ENCODE measurements at regions not wholly inside any gene's neighbourhood (a gene's known extent, or its start where the extent isn't known, plus 50 kb on each side); places are given as distances from the start of the nearest gene placed in this dataset.

DNA sequence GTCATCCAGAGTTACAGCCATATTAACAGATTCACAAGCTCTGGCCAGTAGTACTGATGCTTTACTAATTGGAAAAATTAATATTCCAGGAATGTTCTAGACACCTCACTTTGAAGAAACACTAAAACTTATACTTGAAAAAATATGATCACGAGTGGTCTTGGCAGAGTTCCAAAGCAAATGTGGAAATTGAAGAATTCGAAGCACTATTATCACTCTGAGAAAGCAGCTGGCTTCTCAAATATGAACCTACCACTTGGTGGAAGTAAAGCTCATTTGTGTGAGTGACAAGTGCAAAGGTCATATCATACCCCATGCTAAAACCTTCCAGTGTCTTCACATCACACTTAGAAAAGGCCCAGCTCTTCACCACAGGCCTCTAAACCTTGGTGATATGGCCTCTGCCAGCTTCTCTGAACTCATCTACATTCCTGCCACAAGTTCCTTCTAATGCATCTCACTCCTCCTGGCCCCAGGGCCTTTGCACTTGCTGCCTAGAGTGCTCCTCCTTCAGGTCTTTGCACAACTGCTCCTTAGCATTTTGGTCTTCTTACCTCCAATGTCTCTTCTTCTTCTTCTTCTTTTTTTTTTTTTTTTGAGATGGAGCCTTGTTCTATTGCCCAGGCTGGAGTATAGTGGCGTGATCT lies 175.7 kb upstream of the SMIM23 start:
- Histone ChIP-seq H3K4me3 (ENCODE audit: low read length in 3 of 3) (no peak overlapping the region), H3K9ac (ENCODE audit: low read depth in 1 of 3, low read length in 3 of 3) (no peak overlapping the region), H3K27me3 (ENCODE audit: control insufficient read depth in 3 of 3, insufficient read depth in 3 of 3, low read length in 3 of 3) (peaks cover 8 to 19% (median 15%) of the 10 kb centered on the region in 3 donors), H3K9me3 (ENCODE audit: control insufficient read depth in 3 of 3, low read length in 3 of 3) (peaks cover 0 to 4% (median 0%) of the 10 kb centered on the region in 3 donors), H3K4me1 (ENCODE audit: control insufficient read depth in 3 of 3, insufficient read depth in 3 of 3, low read length in 3 of 3) (no peaks in the 10 kb centered on the region), H3K27ac (ENCODE audit: low read depth, low read length) (no peak overlapping the region), H3K36me3 (ENCODE audit: control insufficient read depth in 3 of 3, insufficient read depth in 3 of 3, low read length in 3 of 3) (no peaks in the 10 kb centered on the region)

DNA sequence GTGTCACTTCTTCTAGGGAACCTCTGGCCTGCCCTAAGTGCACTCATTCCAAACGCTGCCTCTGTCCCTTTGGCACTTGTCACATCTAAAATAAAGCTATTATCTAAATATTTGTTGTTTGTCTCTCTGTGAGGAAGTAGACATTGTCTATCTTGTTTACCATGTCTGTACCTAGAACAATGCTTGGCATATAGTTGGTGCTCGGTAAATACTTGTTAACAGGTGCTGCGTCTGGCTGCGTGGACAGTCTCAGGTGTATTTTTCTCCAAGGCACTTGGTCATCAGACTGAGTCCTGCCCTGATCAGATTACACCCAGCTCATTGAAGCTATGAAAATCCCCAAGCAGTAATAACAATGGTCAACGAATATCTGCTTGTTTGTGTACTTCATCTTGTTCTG lies 174.9 kb upstream of the SMIM23 start:
- no peaks in the 10 kb centered on the region for H3K36me3 ChIP-seq (ENCODE audit: control insufficient read depth in 3 of 3, insufficient read depth in 3 of 3, low read length in 3 of 3)
- H3K27me3 ChIP-seq (ENCODE audit: control insufficient read depth in 3 of 3, insufficient read depth in 3 of 3, low read length in 3 of 3) = peaks cover 16 to 25% (median 23%) of the 10 kb centered on the region in 3 donors
- no peak overlapping the region for H3K9ac ChIP-seq (ENCODE audit: low read depth in 1 of 3, low read length in 3 of 3)
- no peaks in the 10 kb centered on the region for H3K4me1 ChIP-seq (ENCODE audit: control insufficient read depth in 3 of 3, insufficient read depth in 3 of 3, low read length in 3 of 3)
- no peak overlapping the region for H3K4me3 ChIP-seq (ENCODE audit: low read length in 3 of 3)
- no peak overlapping the region for H3K27ac ChIP-seq (ENCODE audit: low read depth, low read length)
- H3K9me3 ChIP-seq (ENCODE audit: control insufficient read depth in 3 of 3, low read length in 3 of 3) = peaks cover 0 to 4% (median 0%) of the 10 kb centered on the region in 3 donors

DNA sequence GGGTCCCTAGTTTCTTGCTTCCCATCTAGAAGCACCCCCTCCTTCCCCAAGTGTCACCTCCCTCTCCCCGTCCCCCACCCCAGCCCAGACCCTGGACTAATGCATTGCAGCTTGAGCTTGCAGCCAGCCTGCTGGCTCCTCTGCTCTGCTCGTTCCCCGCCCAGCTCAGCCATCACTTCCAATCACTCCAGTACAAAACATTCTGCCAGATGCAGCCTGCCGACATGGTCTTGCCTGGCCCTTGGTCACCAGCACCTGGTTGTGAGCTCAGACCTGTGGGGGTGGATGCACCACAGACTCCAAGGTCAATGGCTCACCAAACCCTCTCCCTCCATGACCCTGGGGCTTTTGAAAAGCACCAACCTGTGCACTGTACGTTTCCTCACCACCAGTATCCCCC lies 172.9 kb upstream of the SMIM23 start:
- Histone ChIP-seq H3K27ac (ENCODE audit: low read depth, low read length) (no peak overlapping the region), H3K36me3 (ENCODE audit: control insufficient read depth in 3 of 3, insufficient read depth in 3 of 3, low read length in 3 of 3) (no peaks in the 10 kb centered on the region), H3K9ac (ENCODE audit: low read depth in 1 of 3, low read length in 3 of 3) (no peak overlapping the region), H3K4me3 (ENCODE audit: low read length in 3 of 3) (no peak overlapping the region), H3K9me3 (ENCODE audit: control insufficient read depth in 3 of 3, low read length in 3 of 3) (peaks cover 0 to 4% (median 0%) of the 10 kb centered on the region in 3 donors), H3K27me3 (ENCODE audit: control insufficient read depth in 3 of 3, insufficient read depth in 3 of 3, low read length in 3 of 3) (peaks cover 24 to 38% (median 37%) of the 10 kb centered on the region in 3 donors), H3K4me1 (ENCODE audit: control insufficient read depth in 3 of 3, insufficient read depth in 3 of 3, low read length in 3 of 3) (no peaks in the 10 kb centered on the region)

DNA sequence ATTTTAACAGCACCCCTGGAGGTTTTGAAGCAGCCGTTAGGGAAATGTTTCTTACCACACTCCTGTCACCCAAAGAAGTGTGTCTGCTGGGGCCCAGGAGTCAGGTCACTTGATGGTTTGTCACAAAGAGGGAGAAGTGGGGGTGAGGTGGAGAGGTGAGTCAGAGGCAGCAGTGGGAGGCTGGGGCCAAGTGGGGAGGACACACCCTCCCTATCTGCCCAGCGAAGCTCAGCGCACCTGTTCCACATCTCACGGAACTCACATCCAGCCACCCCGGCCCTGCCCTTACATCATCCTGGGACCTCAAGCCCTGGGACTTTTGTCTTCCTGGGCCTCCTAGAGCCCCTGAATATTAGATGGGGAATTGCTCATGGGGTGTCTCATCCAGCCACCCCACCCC lies 171.1 kb upstream of the SMIM23 start:
- Histone ChIP-seq H3K9me3 (ENCODE audit: control insufficient read depth in 3 of 3, low read length in 3 of 3) (peaks cover 0 to 2% (median 0%) of the 10 kb centered on the region in 3 donors), H3K4me3 (ENCODE audit: low read length in 3 of 3) (no peak overlapping the region), H3K36me3 (ENCODE audit: control insufficient read depth in 3 of 3, insufficient read depth in 3 of 3, low read length in 3 of 3) (no peaks in the 10 kb centered on the region), H3K9ac (ENCODE audit: low read depth in 1 of 3, low read length in 3 of 3) (no peak overlapping the region), H3K27me3 (ENCODE audit: control insufficient read depth in 3 of 3, insufficient read depth in 3 of 3, low read length in 3 of 3) (peaks cover 24 to 40% (median 32%) of the 10 kb centered on the region in 3 donors), H3K27ac (ENCODE audit: low read depth, low read length) (no peak overlapping the region), H3K4me1 (ENCODE audit: control insufficient read depth in 3 of 3, insufficient read depth in 3 of 3, low read length in 3 of 3) (no peaks in the 10 kb centered on the region)

DNA sequence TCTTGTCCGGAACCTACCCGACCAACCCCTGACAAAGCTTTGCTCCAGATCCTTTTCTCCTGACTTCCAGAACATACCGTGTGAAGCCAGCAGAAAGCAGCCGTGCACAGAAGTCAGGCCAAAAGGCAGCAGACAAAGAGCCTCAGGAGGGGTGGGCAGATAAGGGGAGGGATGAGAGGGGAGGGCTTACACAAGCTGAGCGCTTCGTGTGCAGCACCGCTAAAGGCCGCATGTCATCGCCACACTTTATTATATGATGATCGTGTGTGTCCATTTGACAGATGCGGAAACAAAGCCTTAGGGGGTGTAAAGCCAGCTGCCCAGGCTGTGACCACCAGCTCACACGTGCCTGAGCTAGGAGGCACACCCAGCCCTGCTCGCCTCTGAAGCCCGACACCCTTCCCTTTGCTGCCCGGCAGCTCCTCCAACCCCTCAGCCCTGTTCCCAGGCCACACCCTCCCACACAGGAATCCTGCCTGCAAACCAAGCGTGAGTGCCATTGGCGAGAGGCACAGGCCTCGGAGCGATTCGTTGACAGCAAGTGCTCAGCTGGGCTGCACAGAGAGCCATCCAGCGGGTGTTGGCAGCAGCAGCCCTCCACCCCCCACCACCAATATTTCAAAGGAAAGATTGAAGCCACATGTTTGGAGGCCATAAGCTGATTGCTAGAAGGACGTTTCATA lies 170.5 kb upstream of the SMIM23 start:
- H3K9ac ChIP-seq (ENCODE audit: low read depth in 1 of 3, low read length in 3 of 3) = no peak overlapping the region
- no peak overlapping the region for H3K27ac ChIP-seq (ENCODE audit: low read depth, low read length)
- no peaks in the 10 kb centered on the region for H3K4me1 ChIP-seq (ENCODE audit: control insufficient read depth in 3 of 3, insufficient read depth in 3 of 3, low read length in 3 of 3)
- H3K27me3 ChIP-seq (ENCODE audit: control insufficient read depth in 3 of 3, insufficient read depth in 3 of 3, low read length in 3 of 3) = peaks cover 24 to 40% (median 34%) of the 10 kb centered on the region in 3 donors
- H3K4me3 ChIP-seq (ENCODE audit: low read length in 3 of 3) = no peak overlapping the region
- H3K9me3 ChIP-seq (ENCODE audit: control insufficient read depth in 3 of 3, low read length in 3 of 3) = peaks cover 0 to 2% (median 0%) of the 10 kb centered on the region in 3 donors
- H3K36me3 ChIP-seq (ENCODE audit: control insufficient read depth in 3 of 3, insufficient read depth in 3 of 3, low read length in 3 of 3) = no peaks in the 10 kb centered on the region

DNA sequence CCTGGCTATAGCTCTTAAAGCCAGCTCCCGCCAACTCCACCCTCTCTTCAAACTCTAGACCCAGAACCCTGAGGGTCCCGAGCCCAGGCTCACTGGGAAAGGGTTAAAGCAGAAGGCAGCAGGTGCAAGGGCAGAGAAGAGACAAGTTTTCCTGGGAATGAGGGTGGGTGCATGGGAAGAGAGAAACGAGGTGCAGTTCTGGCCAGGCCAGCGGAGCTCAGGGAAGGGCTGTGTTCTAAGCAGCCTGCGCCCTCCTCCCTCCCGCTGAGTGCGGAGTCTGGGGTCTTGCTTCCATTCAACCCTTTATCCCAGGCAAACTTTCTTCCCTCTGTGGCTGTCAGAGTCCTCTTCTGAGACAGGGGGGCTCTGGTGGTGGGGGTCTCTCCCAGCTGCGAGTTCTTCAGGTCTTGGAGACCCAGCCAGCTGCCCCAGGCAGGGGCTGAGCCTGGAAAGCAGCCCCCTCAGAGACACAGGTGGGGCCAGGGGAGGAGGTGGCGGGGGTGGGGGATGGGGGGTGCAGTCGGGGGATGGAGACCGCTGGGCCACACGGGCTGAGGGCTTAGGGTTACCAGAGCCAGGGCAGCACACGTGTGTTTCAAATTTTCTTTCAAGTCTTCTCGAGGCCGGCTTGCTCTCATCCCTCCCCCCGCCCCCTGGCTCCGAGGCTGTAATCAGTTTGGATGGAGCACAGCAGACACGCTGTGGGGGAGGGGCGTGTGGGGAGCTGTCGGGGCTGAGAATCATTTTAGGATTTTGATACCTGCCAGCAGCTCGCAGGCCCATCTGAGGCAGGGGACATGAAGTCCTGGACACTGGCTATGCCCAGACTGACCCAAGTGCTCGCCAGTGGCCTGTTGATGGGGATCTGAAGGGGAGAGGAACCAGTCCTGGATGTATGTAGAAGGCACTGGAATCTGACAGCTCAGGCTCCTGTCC lies 169.6 kb upstream of the SMIM23 start:
- H3K4me3 ChIP-seq (ENCODE audit: low read length in 3 of 3) = no peak overlapping the region
- no peaks in the 10 kb centered on the region for H3K36me3 ChIP-seq (ENCODE audit: control insufficient read depth in 3 of 3, insufficient read depth in 3 of 3, low read length in 3 of 3)
- H3K9me3 ChIP-seq (ENCODE audit: control insufficient read depth in 3 of 3, low read length in 3 of 3) = peaks cover 0 to 2% (median 0%) of the 10 kb centered on the region in 3 donors
- peaks cover 24 to 40% (median 34%) of the 10 kb centered on the region in 3 donors for H3K27me3 ChIP-seq (ENCODE audit: control insufficient read depth in 3 of 3, insufficient read depth in 3 of 3, low read length in 3 of 3)
- H3K9ac ChIP-seq (ENCODE audit: low read depth in 1 of 3, low read length in 3 of 3) = no peak overlapping the region
- H3K27ac ChIP-seq (ENCODE audit: low read depth, low read length) = no peak overlapping the region
- no peaks in the 10 kb centered on the region for H3K4me1 ChIP-seq (ENCODE audit: control insufficient read depth in 3 of 3, insufficient read depth in 3 of 3, low read length in 3 of 3)

DNA sequence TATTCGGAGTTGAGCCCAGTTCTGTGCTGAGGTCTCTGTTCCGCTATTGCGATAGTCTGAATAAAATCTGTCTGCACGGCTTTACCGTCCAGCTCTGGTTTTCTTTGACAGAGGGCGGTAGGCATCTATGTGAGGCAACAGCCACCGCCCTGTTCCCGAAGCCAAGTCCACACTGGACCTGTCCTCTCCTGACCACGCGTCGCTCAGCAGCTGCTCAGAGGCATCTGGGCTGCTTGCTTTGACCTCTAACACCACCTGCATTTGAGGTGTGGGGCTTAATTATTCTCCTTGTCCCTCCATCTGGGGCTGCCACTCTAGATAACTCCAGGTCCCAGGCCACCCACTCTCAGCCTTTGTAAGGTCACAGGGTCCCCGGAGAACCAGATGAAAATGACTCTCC lies 168.4 kb upstream of the SMIM23 start:
- Histone ChIP-seq H3K9ac (ENCODE audit: low read depth in 1 of 3, low read length in 3 of 3) (no peak overlapping the region), H3K4me1 (ENCODE audit: control insufficient read depth in 3 of 3, insufficient read depth in 3 of 3, low read length in 3 of 3) (no peaks in the 10 kb centered on the region), H3K9me3 (ENCODE audit: control insufficient read depth in 3 of 3, low read length in 3 of 3) (peaks cover 0 to 2% (median 0%) of the 10 kb centered on the region in 3 donors), H3K4me3 (ENCODE audit: low read length in 3 of 3) (no peak overlapping the region), H3K27ac (ENCODE audit: low read depth, low read length) (no peak overlapping the region), H3K36me3 (ENCODE audit: control insufficient read depth in 3 of 3, insufficient read depth in 3 of 3, low read length in 3 of 3) (no peaks in the 10 kb centered on the region), H3K27me3 (ENCODE audit: control insufficient read depth in 3 of 3, insufficient read depth in 3 of 3, low read length in 3 of 3) (peaks cover 24 to 40% (median 34%) of the 10 kb centered on the region in 3 donors)

DNA sequence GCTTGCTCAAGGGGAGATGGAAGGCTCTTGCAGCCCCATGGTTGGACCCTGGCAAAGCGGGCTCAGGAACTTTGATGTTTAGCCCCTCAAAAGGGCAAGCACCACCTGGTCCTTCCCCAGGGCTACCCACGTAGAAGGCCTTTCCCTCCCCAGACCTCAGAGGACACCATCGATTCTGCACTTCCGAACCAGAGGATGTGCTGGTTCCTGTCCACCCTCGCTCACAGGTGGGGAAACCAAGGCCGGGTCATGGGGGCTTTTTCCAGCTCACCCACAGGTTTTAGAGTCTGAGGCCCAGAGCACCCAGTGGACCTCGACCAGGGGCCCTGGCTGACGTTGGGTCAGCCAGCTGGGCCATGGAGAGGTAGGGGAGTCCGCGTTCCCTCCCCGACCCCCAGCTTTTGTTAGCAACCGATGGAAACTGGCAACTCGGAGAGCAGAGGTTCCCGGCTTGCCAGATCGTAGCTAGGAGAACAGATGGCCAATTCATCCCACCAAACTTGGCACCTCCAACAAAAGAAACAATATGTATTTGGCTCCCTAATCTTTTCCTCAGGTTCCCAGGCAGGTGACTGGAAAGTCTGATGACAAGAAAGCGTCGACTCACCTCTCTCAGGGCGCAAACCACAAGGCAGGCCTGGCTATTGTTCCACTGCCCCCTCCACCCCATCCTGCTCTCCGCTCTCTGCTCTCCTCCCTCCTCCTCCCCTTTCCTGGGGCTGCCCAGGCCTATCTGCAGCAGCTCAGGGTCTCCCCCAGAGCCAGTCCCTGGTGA lies 167.6 kb upstream of the SMIM23 start:
- Histone ChIP-seq H3K9ac (ENCODE audit: low read depth in 1 of 3, low read length in 3 of 3) (no peak overlapping the region), H3K36me3 (ENCODE audit: control insufficient read depth in 3 of 3, insufficient read depth in 3 of 3, low read length in 3 of 3) (no peaks in the 10 kb centered on the region), H3K4me3 (ENCODE audit: low read length in 3 of 3) (no peak overlapping the region), H3K27me3 (ENCODE audit: control insufficient read depth in 3 of 3, insufficient read depth in 3 of 3, low read length in 3 of 3) (peaks cover 21 to 38% (median 31%) of the 10 kb centered on the region in 3 donors), H3K27ac (ENCODE audit: low read depth, low read length) (no peak overlapping the region), H3K4me1 (ENCODE audit: control insufficient read depth in 3 of 3, insufficient read depth in 3 of 3, low read length in 3 of 3) (no peaks in the 10 kb centered on the region), H3K9me3 (ENCODE audit: control insufficient read depth in 3 of 3, low read length in 3 of 3) (peaks cover 0 to 2% (median 0%) of the 10 kb centered on the region in 3 donors)

DNA sequence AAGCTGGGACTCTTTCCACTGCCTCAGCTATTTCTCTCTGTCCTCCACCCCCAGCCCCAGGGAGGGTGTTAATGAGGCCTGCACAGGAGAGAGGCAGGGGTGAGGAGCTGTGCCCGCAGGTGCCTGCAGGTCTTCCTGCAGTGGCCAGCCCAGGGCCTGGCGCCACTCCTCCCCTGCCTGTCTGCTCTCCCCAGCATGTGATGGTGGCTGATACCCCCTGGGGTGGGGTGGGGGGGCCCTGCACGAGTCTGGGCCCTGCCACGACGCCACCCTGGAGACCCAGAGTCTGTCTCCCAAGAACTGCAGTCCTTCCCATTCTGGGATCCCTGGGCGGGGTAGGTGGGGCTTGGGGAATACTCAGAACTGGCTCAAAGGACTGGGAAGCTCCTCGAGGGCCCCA lies 166.4 kb upstream of the SMIM23 start:
- Histone ChIP-seq H3K36me3 (ENCODE audit: control insufficient read depth in 3 of 3, insufficient read depth in 3 of 3, low read length in 3 of 3) (no peaks in the 10 kb centered on the region), H3K27me3 (ENCODE audit: control insufficient read depth in 3 of 3, insufficient read depth in 3 of 3, low read length in 3 of 3) (peaks cover 16 to 31% (median 26%) of the 10 kb centered on the region in 3 donors), H3K4me3 (ENCODE audit: low read length in 3 of 3) (no peak overlapping the region), H3K9ac (ENCODE audit: low read depth in 1 of 3, low read length in 3 of 3) (no peak overlapping the region), H3K4me1 (ENCODE audit: control insufficient read depth in 3 of 3, insufficient read depth in 3 of 3, low read length in 3 of 3) (no peaks in the 10 kb centered on the region), H3K27ac (ENCODE audit: low read depth, low read length) (no peak overlapping the region), H3K9me3 (ENCODE audit: control insufficient read depth in 3 of 3, low read length in 3 of 3) (no peaks in the 10 kb centered on the region)
